GM21381 (cell line): ENCODE measurements at regions not wholly inside any gene's neighbourhood (a gene's known extent, or its start where the extent isn't known, plus 50 kb on each side); places are given as distances from the start of the nearest gene placed in this dataset.
"Not testable (repeated sequence)": the region's sequence is repeated elsewhere in the genome, so short reads cannot be mapped to it uniquely, and the experiment has no call there.

ENCODE experiments used
- ATAC-seq: cut with Tn5 transposase; IDR thresholded peaks from one replicate; pipeline ENCODE4 v1.9.1; 2021; ENCODE audit warnings: mild to moderate bottlenecking, moderate library complexity; ENCODE audit not compliant: unreplicated experiment

DNA sequence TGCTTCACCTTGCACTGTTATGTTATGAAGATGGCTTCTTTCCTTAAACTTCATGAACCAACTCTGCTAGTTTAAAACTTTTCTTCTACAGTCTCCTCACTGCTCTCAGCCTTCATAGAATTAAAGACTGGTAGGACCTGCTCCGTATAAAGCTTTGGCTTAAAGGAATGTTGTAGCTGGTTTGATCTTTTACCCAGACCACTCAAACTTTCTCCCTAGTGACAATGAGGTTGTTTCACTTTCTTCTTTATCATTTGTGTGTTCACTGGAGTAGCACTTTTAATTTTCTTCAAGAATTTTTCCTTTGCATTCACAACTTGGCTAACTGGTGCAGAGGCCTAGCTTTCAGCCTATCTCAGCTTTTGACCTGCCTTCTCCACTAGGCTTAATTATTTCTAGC lies 316.4 kb upstream of the RNF32 start:
- ATAC-seq, result no peak

GRCh38 chr7:156321430-156321829 lies 319.1 kb upstream of the RNF32 start:
- ATAC-seq, result not testable (repeated sequence)

DNA sequence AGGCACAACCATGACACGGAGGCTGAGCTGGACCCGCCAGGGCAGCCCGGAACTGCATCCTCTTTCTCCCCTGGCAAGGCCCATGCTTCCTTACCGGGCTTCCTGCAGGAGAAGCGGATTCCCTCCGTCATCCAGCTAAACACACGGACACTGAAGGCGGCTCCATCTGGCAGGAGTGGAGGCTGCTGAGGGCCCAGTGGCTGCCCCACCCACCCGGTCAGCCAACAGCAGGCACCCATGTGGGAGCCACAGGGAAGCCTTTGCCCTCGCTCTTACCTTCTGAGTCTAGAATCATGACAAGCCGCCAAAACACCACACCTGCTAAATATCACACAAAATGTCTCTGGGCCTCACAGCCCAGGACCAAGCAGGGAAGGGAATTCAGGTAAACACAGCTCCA lies 321.6 kb upstream of the RNF32 start:
- no peak for ATAC-seq

DNA sequence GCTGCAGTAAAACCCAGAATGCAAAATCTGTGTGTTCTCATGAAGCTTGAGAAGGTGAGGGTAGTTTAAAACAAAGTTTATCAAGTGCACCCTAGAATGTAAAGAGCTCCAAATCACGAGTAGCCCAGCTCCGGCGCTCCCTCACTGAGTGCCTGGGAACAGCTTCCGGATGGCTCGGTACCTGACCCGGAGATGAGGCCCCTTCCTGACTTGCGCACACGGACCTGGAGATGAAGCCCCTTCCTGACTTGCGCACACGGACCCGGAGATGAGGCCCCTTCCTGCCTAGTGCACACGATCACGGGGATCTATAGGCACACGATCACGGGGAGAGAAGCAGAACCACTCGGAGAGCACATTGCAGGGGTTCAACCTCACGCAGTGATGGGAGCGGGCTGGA lies 322.1 kb upstream of the RNF32 start:
- no peak for ATAC-seq

DNA sequence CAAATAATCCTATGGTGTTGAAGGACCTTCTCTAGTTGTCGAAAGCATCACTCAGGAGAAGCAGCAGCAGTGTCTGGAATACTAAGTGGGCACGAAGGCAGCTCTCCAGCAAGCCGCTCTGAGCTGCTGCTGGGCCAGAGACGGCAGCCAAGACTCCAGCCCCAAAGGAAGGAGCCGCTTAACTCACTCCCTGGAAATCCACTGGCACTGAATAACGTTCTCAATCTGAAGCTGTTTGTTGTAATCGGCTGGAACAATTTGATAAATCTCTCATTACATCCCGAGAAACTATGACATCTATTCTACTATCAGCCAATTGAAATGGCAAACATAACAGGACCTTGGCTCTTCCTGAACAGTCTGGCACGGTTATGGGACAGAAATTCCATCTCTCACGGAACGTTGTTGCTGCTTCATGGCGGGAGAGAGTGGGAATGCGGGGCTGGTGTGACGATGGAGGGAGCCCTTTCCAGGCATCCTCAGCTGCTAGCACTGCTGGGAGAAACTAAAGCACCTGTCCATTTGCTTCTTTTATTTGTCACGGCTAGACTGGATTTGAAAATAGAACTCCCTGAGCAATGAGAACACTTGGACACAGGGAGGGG lies 331.5 kb upstream of the RNF32 start:
- ATAC-seq, result no peak

DNA sequence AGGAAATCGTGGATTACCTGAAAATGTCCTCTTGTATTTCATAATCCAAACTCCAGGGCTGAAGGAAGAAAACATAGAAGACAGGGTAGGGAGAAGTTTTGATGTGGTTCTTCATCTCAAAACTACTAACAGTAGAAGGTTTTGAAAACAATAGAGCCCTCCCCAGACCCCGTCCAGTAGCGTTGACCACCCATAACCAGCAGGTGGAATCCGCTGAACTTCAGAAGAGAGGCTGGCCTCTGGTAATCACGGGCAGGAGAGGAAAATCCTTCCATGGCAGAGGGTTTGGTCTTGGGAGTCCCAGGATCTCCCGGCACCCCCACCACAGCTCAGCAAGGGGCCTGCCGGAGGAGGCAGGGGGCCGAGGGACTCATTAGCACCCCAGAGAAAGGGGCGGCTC lies 333.4 kb upstream of the RNF32 start:
- no peak for ATAC-seq

- no peak for ATAC-seq
Observed at GRCh38 chr7:156305351-156305750, 335.2 kb upstream of the RNF32 start.

DNA sequence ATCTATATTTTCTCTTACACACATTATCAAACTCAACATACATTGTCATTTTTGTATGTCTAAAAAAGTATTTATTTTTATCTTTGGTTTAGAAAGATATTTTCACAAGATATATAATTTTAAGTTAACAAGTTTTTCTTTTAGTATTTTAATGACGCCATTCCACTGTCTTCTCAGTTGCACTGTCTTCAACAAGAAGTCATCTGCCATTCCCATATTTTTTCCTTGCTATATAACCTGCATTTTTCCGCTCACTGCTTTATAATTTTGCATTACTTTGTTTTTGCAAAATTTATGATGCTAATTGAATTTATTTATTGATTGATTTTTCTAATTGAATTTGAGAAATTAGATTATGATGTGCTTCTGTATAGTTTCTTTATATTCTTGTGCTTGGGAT lies 357.8 kb upstream of the RNF32 start:
- no peak for ATAC-seq

DNA sequence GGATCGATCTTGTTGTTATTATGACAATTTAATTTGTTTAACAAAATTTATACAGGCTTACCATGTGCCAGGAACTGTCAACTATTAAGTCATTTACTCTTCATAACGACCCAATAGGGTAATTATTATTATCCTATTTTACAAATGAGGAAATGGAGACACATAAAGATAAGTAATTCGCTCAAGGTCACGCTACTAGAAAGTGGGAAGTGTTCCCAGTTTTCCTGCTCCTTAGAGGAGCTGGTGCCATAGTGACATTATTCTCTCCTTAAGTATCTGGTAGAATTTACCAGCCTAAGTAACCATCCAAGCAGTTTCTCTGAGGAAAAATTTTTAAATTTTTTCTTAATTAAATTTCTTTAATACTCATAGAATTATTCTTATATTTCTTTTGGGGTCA lies 360.9 kb upstream of the RNF32 start:
- no peak for ATAC-seq

DNA sequence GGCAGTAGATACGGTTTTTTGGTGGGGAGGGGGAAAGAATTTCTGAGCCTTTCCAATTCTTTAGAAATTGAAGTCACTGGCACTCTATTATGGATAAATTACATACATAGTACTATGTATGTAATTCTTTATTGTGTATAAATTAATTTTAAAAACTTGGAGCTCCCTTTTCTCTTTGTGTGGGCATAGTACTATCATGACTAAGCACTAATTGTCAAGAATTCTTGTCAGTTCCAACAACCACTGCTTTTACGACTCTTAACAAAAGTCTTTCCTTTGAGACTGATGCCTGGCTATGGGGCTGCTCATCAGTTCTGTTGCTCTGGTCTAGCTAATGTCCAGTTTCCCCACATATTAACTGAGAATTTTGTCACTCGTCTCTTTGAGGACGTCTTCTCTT lies 365.3 kb upstream of the RNF32 start:
- ATAC-seq, result no peak

GRCh38 chr7:156274557-156274956 lies 366.0 kb upstream of the RNF32 start:
- ATAC-seq, result no peak

- ATAC-seq, result no peak
Observed at GRCh38 chr7:156261581-156261980, 379.0 kb upstream of the RNF32 start.

GRCh38 chr7:156257904-156258303 lies 382.7 kb upstream of the RNF32 start:
- ATAC-seq, result no peak

DNA sequence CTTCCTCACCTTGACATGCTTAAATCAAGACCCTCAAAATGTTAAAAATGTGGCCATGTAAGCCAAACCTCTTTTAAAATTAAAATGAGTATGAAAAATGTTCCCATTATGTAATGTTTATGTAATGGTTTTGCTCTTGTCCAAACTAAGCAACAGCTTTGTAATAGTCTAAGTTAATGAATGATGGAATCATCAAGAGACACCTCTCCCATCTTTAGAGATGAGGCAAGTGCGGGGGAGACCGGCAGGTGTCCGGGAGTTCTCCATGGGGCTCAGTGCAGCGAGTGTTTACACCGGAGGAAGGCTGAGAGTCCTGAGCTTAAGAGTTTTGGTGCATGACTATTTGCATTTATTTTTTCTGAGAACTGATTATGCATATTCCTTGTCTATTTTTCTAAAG lies 384.9 kb upstream of the RNF32 start:
- no peak for ATAC-seq

DNA sequence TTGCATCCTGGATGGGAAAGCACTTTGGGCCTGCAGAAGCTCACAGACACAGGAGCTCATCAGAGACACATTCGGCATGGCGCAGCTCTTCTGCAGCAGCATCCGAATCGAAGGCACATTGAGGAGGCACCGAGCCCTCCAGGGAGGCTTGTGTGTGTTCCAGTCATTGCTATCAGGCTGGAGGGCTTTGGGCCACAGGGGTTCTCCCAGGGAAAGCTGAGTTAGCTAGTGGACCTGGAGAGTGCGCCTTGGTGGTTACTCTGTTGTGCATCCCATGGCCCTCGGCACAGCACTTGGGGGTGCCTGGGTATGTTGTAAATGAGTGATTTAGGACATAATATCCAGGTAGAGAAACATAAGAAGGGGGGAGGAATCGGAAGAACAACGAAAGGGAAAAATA lies 388.7 kb upstream of the RNF32 start:
- ATAC-seq, result no peak

GRCh38 chr7:156240532-156240931 lies 400.0 kb upstream of the RNF32 start:
- no peak for ATAC-seq

- no peak for ATAC-seq
Observed at GRCh38 chr7:156238366-156239133, 402.0 kb upstream of the RNF32 start.

GRCh38 chr7:156237614-156238013 lies 403.0 kb upstream of the RNF32 start:
- no peak for ATAC-seq

- ATAC-seq, result no peak
Observed at GRCh38 chr7:156236936-156237599, 403.5 kb upstream of the RNF32 start.

GRCh38 chr7:156236181-156236889 lies 404.2 kb upstream of the RNF32 start:
- ATAC-seq, result no peak

- no peak for ATAC-seq
Observed at GRCh38 chr7:156234666-156235494, 405.7 kb upstream of the RNF32 start.
